Peyer's patch (tissue), 4 donors: ENCODE measurements at regions not wholly inside any gene's neighbourhood (a gene's known extent, or its start where the extent isn't known, plus 50 kb on each side); places are given as distances from the start of the nearest gene placed in this dataset.
A peak's percentile ranks its signal among the peaks of the same experiment; 100 is the strongest.

Source experiments
- DNase-seq, 3 donors: peaks; one replicate each; pipeline ENCODE4 v3.0.0-alpha.2; 2017 to 2019
- H3K27ac ChIP-seq, 4 donors: fragments of 200-600 bp; sonication (generic); one replicate each; pipeline ENCODE4 v1.5.1; 2016 to 2019
- H3K27me3 ChIP-seq, 2 donors: fragments of 200-600 bp; sonication (generic); one replicate each; pipeline ENCODE4 v1.5.1; 2019
- H3K36me3 ChIP-seq, 3 donors: fragments of 200-600 bp; sonication (generic); one replicate each; pipeline ENCODE4 v1.5.1; 2016 to 2019
- H3K4me1 ChIP-seq, 4 donors: fragments of 200-600 bp; sonication (generic); one replicate each; pipeline ENCODE4 v1.5.1; 2016 to 2019
- H3K4me3 ChIP-seq, 4 donors: fragments of 200-600 bp; sonication (generic); 1 replicate in 3 of 4; 2 replicates in 1 of 4; pipeline ENCODE4 v1.5.1; 2016 to 2019; ENCODE audit warnings: mild to moderate bottlenecking in 1 of 4
- H3K9me3 ChIP-seq, 4 donors: fragments of 200-600 bp; sonication (generic); one replicate each; pipeline ENCODE4 v1.5.1; 2016 to 2019; ENCODE audit warnings: mild to moderate bottlenecking in 1 of 4
- CTCF ChIP-seq, 6 experiments: fragments of 450-650 bp in 4 of 6; fragments of 200-600 bp in 2 of 6; sonication (generic) in 1 of 6; IDR thresholded peaks; one replicate each; pipeline ENCODE4 v1.5.1; 2017 to 2019; ENCODE audit warnings: antibody characterized with exemption in 6 of 6, mild to moderate bottlenecking in 3 of 6, moderate library complexity in 1 of 6
- POLR2A ChIP-seq, 2 donors: fragments of 450-650 bp; IDR thresholded peaks; one replicate each; pipeline ENCODE4 v1.5.1; 2017; ENCODE audit warnings: antibody characterized with exemption in 2 of 2, mild to moderate bottlenecking in 2 of 2, moderate library complexity in 2 of 2

DNA sequence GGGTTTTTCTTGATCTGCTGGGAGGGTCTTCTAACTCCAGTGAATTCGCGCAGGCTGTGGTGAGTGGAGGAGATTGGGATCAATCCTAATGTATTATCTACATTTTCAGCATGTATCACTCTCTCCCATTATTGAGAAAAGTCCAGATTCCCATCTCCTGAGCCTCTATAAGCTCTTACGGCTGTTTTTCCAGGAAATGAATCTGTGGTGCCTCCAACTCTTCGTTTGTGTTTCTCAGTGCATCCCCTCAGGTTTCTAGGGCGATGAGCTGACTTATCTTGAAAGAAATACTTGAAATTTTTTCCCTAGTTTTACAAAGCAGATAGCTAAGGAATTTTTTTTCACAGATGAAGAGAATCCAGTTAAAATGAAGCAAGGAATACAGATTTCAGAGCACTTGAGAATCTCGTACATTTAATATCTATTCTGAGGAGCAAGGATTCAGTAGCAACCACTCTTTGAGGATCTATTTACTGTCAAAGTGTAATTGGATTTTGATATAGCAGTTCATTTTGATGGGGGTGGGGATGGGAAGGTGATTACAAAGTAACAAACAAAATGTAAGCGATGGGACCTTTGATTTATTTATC lies 138.7 kb downstream of the BRMS1L start:
- H3K27me3 ChIP-seq = no peaks in the 10 kb centered on the region
- TF ChIP-seq POLR2A (IDR thresholded peaks at IDR 0.05) = no peak
- no peak for TF ChIP-seq CTCF (IDR thresholded peaks at IDR 0.05)
- H3K27ac ChIP-seq = no peak overlapping the region

GRCh38 chr14:35963209-35963608 lies 137.1 kb downstream of the BRMS1L start:
- Histone ChIP-seq H3K4me3 (no peak overlapping the region), H3K27ac (no peak overlapping the region), H3K36me3 (no peaks in the 10 kb centered on the region), H3K4me1 (no peaks in the 10 kb centered on the region), H3K27me3 (no peaks in the 10 kb centered on the region), H3K9me3 (no peaks in the 10 kb centered on the region)
- TF ChIP-seq CTCF (IDR thresholded peaks at IDR 0.05) (peak in 2 of 6 experiments; percentile 3 to 5), POLR2A (IDR thresholded peaks at IDR 0.05) (no peak)
- DNase-seq = no peak

More for the DNA sequence above, 138.7 kb downstream of the BRMS1L start:
- Histone ChIP-seq H3K36me3 (no peaks in the 10 kb centered on the region), H3K4me1 (no peaks in the 10 kb centered on the region), H3K4me3 (no peak overlapping the region), H3K9me3 (no peaks in the 10 kb centered on the region)
- DNase-seq = no peak

GRCh38 chr14:35961697-35962274 lies 135.6 kb downstream of the BRMS1L start:
- Histone ChIP-seq H3K36me3 (no peaks in the 10 kb centered on the region), H3K27ac (no peak overlapping the region), H3K4me1 (no peaks in the 10 kb centered on the region), H3K4me3 (no peak overlapping the region), H3K27me3 (no peaks in the 10 kb centered on the region), H3K9me3 (no peaks in the 10 kb centered on the region)
- TF ChIP-seq CTCF (IDR thresholded peaks at IDR 0.05) = no peak
- TF ChIP-seq POLR2A (IDR thresholded peaks at IDR 0.05) = no peak
- no peak for DNase-seq

GRCh38 chr14:35959835-35960234 lies 133.7 kb downstream of the BRMS1L start:
- no peak overlapping the region for H3K27ac ChIP-seq
- no peaks in the 10 kb centered on the region for H3K9me3 ChIP-seq
- TF ChIP-seq CTCF (IDR thresholded peaks at IDR 0.05) (no peak), POLR2A (IDR thresholded peaks at IDR 0.05) (no peak)
- no peak overlapping the region for H3K4me3 ChIP-seq
- no peaks in the 10 kb centered on the region for H3K36me3 ChIP-seq
- no peak for DNase-seq
- H3K4me1 ChIP-seq = no peaks in the 10 kb centered on the region
- no peaks in the 10 kb centered on the region for H3K27me3 ChIP-seq

DNA sequence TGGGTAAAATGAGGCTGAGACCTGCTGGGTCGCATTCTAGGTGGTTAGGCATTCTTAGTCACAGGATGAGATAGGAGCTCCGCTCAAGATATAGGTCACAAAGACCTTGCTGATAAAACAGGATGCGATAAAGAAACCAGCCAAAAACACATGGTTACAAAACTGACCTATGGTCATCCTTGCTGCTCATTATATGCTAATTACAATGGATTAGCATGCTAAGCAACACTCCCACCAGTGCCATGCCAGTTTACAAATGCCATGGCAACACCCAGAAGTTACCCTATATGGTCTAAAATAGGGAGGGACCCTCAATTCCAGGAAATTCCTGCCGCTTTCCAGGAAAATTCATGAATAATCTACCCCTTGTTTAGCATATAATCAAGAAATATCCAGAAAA lies 132.4 kb downstream of the BRMS1L start:
- H3K4me3 ChIP-seq = no peak overlapping the region
- TF ChIP-seq CTCF (IDR thresholded peaks at IDR 0.05) = no peak
- no peak for TF ChIP-seq POLR2A (IDR thresholded peaks at IDR 0.05)
- no peak for DNase-seq
- no peaks in the 10 kb centered on the region for H3K4me1 ChIP-seq
- no peaks in the 10 kb centered on the region for H3K9me3 ChIP-seq
- H3K27me3 ChIP-seq = no peaks in the 10 kb centered on the region
- H3K36me3 ChIP-seq = no peaks in the 10 kb centered on the region
- no peak overlapping the region for H3K27ac ChIP-seq
